ENCODE measurements at regions not wholly inside any gene's neighbourhood (a gene's known extent, or its start where the extent isn't known, plus 50 kb on each side); places are given as distances from the start of the nearest gene placed in this dataset.

GRCh38 chr18:42670860-42671259 is 444.6 kb downstream of the RIT2 start:
- TF ChIP-seq CTCF (IDR thresholded peaks at IDR 0.05; ENCODE audit: control insufficient read depth, insufficient read depth, low read depth, low read length, missing control alignments): no peak
- no peak overlapping the region for H3K4me3 ChIP-seq (ENCODE audit: control insufficient read depth, low read depth, low read length)
- no peak for DNase-seq (ENCODE audit: low read depth)

GRCh38 chr18:42675810-42676209 is 439.7 kb downstream of the RIT2 start:
- H3K4me3 ChIP-seq (ENCODE audit: control insufficient read depth, low read depth, low read length): no peak overlapping the region
- no peak for TF ChIP-seq CTCF (IDR thresholded peaks at IDR 0.05; ENCODE audit: control insufficient read depth, insufficient read depth, low read depth, low read length, missing control alignments)
- no peak for DNase-seq (ENCODE audit: low read depth)

- no peak overlapping the region for H3K4me3 ChIP-seq (ENCODE audit: control insufficient read depth, low read depth, low read length)
- DNase-seq (ENCODE audit: low read depth): no peak
- no peak for TF ChIP-seq CTCF (IDR thresholded peaks at IDR 0.05; ENCODE audit: control insufficient read depth, insufficient read depth, low read depth, low read length, missing control alignments)
Observed at GRCh38 chr18:42683094-42683493, 432.4 kb downstream of the RIT2 start.

GRCh38 chr18:42689310-42689709 is 426.2 kb downstream of the RIT2 start:
- DNase-seq (ENCODE audit: low read depth): no peak
- TF ChIP-seq CTCF (IDR thresholded peaks at IDR 0.05; ENCODE audit: control insufficient read depth, insufficient read depth, low read depth, low read length, missing control alignments): no peak
- H3K4me3 ChIP-seq (ENCODE audit: control insufficient read depth, low read depth, low read length): no peak overlapping the region

Data from AG09309 (cell line).